HG03025 (cell line): ENCODE measurements at regions not wholly inside any gene's neighbourhood (a gene's known extent, or its start where the extent isn't known, plus 50 kb on each side); places are given as distances from the start of the nearest gene placed in this dataset.

Source experiments
- ATAC-seq: cut with Tn5 transposase; IDR thresholded peaks from one replicate; pipeline ENCODE4 v1.9.1; 2021; ENCODE audit warnings: mild to moderate bottlenecking, moderate library complexity; ENCODE audit not compliant: unreplicated experiment, low FRiP score

- ATAC-seq = no peak
Measured at GRCh38 chr5:56361398-56361797, 128.3 kb upstream of the ANKRD55 start.

DNA sequence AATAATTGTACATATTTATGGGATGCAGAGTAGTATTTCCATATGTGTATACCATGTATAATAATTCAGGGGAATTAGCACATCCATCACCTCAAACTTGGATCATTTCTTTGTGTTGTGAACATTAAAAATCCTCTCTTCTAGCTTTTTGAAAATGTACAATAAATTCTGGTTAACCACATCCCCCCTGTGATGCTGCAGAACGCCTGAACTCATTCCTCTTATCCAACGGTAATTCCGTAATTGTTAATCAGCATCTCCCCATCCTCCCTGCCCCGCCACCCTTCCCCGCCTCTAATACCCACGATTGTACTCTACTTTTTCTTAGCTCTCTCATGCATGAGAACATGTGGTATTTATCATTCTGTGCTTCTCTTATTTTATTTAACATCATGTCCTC, 127.7 kb upstream of the ANKRD55 start:
- no peak for ATAC-seq

DNA sequence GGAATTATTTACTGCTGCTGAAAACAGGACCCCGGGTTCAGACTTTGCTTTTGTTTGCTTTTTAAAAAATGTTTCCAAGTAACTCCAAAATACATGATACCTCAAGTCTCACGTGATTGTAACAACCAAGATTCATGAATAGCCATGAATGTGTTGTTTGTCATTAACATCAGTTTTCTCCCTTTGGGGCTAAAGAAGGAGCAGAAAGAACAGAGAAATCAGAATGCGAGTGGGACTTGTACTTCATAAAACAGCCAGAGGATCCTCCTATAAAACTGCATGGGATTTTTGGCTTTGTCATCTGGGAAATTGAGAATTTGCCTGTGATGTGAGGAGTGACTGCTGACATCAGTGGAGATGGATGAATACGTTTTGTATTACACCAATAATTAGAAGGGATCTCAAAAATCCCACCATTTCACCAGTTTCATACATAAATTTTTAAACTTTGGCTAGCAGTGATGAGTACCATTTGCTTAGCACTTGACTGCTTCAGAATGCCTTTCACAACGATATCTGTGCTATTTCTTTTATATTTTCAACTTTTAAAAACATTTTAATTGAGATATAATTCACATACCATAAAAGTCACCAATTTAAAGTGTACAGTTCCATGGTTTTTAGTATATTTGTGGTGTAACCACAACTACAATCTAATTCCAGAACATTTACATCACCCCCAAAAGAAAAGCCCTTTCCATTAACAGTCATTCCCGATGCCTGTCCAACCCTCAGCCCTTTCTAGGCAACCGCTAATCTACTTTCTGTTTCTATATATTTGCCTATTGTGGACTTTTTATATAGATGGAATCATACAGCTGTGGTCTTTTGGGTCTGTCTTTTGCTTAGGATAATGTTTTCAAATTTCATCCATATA, 126.9 kb upstream of the ANKRD55 start:
- ATAC-seq = no peak

- ATAC-seq = no peak
Measured at GRCh38 chr5:56358703-56359681, 125.9 kb upstream of the ANKRD55 start.

DNA sequence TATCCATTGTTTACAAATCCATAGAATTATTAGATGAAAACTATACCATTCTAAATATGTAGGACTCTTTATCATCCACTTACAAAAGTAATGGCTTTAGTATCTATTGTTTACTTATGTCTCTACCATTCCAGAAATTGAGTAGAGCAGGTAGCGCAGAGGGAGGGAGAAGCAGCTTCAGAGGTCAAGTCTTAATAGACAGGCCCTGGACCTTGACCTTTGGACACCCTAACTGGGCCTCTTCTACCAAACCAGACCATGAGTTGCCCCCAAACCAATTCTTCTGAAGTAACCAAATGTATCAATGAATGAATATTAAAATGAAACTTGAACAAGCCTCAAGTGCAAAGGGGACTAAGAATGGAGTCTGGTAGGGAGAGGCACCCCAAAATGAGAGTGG, 124.9 kb upstream of the ANKRD55 start:
- no peak for ATAC-seq

- no peak for ATAC-seq
Measured at GRCh38 chr5:56357426-56357825, 124.3 kb upstream of the ANKRD55 start.

DNA sequence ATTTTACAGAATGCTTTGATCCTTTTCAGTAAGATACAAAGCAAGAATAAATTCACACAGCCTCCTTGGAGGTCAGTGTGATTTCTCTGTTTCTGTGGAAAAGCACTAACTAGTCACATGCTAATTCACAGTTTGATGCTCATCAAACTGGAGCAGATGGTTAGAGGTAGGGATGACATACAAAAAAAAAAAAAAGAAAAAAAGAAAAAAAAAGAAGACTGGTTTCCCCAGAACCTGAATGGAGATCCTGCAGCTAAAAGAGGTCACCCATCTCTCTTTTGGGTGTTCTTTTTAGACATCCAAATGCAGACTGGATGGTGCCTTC, 123.7 kb upstream of the ANKRD55 start:
- ATAC-seq = no peak

DNA sequence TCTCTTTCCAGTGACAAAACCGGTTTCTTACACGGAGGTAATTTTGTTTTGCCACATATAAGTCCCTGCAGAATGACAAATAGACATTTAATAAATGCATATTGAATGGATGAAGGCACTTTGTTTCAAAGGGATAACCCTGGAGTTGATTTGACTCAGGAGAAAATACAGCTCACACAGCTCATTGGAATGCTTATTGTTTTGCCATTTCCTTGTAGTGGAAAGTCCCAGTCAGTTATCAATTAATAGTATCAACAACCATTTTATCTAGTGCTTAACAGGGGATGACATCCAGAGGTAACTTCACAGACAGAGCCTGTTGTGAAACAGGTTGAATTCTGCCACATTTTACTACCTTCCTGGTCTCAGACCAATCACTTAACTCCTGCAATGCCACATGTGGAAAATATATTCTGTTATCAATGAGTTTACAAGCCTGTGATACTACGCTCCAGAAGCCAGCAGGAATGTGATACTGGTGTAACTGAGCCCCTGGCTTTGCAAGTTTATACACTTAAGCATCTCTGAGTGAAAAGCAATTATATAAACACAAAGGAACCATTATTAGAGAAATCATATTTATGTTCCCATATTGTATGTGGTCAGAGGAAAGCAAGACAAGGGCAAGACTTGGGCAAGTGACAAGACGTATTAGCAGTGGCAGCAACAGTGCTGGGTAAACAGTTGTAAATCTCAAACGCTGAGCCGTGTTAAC, 123.1 kb upstream of the ANKRD55 start:
- no peak for ATAC-seq

DNA sequence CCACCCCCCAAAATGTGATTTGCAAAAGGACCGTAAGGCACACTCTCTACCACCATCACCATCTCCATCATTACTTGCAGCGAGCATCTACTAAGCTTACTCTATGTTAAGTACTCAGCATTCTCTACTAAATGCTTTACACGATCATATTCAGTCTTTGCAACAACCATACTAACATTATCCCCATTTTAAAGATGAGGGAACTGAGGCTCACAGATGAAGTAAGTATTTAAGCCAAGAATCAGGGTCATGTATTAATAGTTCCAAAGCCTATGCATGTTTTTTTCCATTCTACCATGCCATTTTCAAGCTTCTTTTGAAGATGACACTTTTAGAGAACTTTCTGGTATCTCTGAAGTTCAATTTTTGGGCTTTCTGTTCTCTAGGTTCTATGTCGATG, 121.7 kb upstream of the ANKRD55 start:
- ATAC-seq = no peak

DNA sequence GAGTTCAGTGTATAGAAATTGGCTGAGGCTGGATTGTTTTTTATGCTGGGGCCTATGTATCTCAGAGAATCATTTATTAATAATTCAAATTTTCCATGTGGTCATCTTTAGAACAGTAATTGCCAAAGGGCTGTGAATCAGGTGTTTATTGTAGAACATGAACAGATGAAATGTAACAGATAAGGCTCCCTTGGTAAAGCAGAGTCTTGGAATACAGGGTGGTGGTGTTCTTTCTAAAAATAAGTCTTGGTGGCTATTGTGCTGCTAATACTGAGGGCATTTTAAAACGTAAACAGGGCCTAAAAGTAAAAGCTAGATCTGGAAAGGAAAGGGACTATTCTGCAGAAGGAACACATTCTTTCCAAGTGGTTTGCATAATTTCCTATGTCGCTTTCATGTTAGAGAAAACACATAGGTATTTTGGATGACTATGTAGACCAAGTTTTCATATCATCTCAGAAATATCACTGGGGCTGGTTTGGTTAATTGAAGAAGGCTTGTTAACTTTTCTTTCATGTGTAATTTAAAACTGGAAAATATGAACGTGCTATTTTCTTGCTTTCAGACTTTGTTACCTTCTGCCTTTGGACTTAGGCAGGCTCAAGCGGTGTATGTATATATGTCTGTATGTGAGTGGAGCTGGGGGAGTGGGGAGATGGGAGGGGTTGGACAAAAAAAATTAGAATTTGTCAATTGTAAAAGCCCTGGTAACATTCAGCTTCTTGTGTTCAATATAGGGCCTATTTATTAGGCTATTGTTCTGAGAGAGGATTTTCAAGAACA, 119.9 kb upstream of the ANKRD55 start:
- ATAC-seq = no peak

DNA sequence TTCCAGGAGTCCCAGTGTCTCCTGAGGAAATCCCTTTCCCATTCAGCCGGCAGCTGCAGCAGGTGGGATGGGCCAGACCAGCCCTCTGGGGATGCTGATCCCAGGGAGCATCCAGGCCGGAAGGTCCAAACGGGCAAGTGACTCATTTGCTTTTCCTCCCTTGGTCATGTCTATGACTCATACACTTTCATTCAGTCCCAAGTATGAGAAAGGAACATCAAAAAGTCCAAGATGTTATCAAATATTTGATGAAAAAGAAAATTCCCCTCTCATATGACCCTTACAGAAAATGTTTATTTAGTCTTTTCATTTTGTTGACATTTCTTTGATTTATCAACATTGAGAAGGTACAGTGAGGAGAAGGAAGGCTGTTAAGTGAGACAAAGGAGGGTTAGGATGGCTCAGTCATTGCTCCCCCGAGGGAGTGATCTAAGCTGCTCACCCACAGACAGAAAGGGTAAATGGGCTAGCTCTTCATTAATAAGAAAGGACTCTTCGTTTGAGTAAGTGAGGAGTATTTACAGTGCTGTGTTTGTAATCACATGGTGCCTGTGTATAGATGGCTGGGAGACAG, 117.6 kb upstream of the ANKRD55 start:
- no peak for ATAC-seq

- ATAC-seq = no peak
Measured at GRCh38 chr5:56350011-56350596, 117.0 kb upstream of the ANKRD55 start.

GRCh38 chr5:56349461-56349860, 116.3 kb upstream of the ANKRD55 start:
- ATAC-seq = no peak

DNA sequence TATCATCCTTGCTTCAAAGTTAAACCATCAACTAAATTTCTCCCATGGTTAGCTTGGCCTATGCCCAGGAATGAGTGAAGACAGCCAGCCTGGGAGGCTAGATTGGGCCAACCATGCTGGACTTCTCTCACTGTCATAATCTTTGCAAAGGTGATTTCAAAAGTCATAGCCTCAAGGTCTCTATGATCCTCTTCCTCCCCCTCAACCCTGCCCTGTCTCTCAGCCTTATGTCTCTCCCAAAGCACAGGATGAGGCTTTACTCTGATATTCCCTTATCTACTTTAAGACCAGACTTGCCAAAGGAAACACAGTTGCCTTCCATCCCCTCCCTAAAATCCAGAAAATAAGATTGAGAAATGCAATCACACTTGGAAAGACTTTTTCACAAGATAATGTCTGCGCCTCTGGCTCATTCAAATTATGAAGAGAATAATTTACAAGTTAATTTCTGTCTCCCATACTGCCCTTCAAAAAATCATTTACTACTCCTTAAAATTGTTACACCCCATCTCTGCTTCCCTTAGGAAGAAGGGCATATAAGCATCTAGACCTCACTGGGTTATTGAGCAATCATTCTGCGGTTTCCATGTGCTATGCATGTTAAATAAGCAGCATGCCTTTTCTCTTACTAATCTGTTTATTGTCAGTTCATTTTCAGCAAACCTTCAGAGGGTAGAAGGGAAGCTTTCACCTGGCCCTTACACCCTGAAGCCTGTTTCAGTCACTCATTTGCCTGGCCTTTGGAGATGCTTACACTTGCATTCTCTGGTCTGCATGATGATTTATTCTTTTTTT, 113.8 kb upstream of the ANKRD55 start:
- no peak for ATAC-seq

GRCh38 chr5:56346044-56346710, 113.0 kb upstream of the ANKRD55 start:
- ATAC-seq = no peak

GRCh38 chr5:56345352-56345751, 112.2 kb upstream of the ANKRD55 start:
- no peak for ATAC-seq

DNA sequence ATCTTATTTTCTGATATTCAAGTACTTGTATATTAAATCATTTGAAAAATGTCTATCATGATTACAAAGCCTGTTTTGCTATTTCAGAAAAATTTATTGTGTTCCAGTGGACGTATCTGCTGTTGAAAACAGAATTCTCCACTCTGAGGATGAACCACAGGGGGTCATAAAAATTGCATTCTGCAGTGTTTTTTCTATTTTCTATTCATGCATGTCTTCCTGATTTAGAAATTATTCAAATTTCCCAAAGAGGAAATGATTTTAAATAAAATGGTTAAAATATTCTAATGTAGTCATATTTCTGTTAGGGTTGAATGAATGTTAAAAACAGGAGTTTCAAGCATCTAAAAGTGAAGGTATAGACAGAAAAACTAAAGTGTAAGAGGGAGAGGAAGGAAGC, 111.5 kb upstream of the ANKRD55 start:
- ATAC-seq = no peak

GRCh38 chr5:56343988-56344387, 110.9 kb upstream of the ANKRD55 start:
- no peak for ATAC-seq
